Suprapubic skin (tissue), 4 donors: ENCODE measurements at regions not wholly inside any gene's neighbourhood (a gene's known extent, or its start where the extent isn't known, plus 50 kb on each side); places are given as distances from the start of the nearest gene placed in this dataset.

Experiments used
- DNase-seq, 2 donors: peaks; one replicate each; pipeline ENCODE4 v3.0.0-alpha.2; 2019; ENCODE audit warnings: low spot score in 2 of 2
- H3K27ac ChIP-seq: fragments of 200-600 bp; sonication (generic); one replicate; pipeline ENCODE4 v1.5.1; 2019
- H3K27me3 ChIP-seq: fragments of 200-600 bp; sonication (generic); one replicate; pipeline ENCODE4 v1.5.1; 2019
- H3K36me3 ChIP-seq: fragments of 200-600 bp; sonication (generic); one replicate; pipeline ENCODE4 v1.5.1; 2019
- H3K4me1 ChIP-seq: fragments of 200-600 bp; sonication (generic); one replicate; pipeline ENCODE4 v1.5.1; 2019
- H3K4me3 ChIP-seq: fragments of 200-600 bp; sonication (generic); one replicate; pipeline ENCODE4 v1.5.1; 2019; ENCODE audit warnings: mild to moderate bottlenecking
- H3K9me3 ChIP-seq: fragments of 200-600 bp; sonication (generic); one replicate; pipeline ENCODE4 v1.5.1; 2019
- EP300 ChIP-seq: sonication (generic); formaldehyde crosslinking; IDR thresholded peaks from one replicate; pipeline ENCODE4 v1.6.1; 2017; ENCODE audit warnings: antibody characterized with exemption
- POLR2AphosphoS5 ChIP-seq, 3 donors: sonication (generic); formaldehyde crosslinking; IDR thresholded peaks; one replicate each; pipeline ENCODE4 v1.6.1; 2017; ENCODE audit warnings: antibody characterized with exemption in 3 of 3
- WGBS: methylation state at CpG from one replicate; pipeline ENCODE4 v1.1.5; 2018; 5-methylcytosine and 5-hydroxymethylcytosine counted together

GRCh38 chr5:127236254-127236653 lies 54.3 kb upstream of the MEGF10 start:
- Histone ChIP-seq H3K27me3 (no peaks in the 10 kb centered on the region), H3K4me3 (no peak overlapping the region), H3K36me3 (no peaks in the 10 kb centered on the region), H3K4me1 (no peaks in the 10 kb centered on the region), H3K27ac (no peak overlapping the region), H3K9me3 (no peaks in the 10 kb centered on the region)
- no peak for TF ChIP-seq EP300
- no peak for TF ChIP-seq POLR2AphosphoS5 (IDR thresholded peaks at IDR 0.05)
- WGBS: 78% methylated on average over 1 of the region's 1 CpG
- no peak for DNase-seq
